ENCODE measurements at regions not wholly inside any gene's neighbourhood (a gene's known extent, or its start where the extent isn't known, plus 50 kb on each side); places are given as distances from the start of the nearest gene placed in this dataset.

GRCh38 chrX:861921-862320 lies 231.3 kb downstream of the SHOX start:
- H3K27me3 ChIP-seq (ENCODE audit: control insufficient read depth in 5 of 5, insufficient read depth in 4 of 5, low read length in 5 of 5): peaks cover 0 to 9% (median 0%) of the 10 kb centered on the region in 5 donors
- no peaks in the 10 kb centered on the region for H3K4me1 ChIP-seq (ENCODE audit: control insufficient read depth in 5 of 5, insufficient read depth in 5 of 5, low read length in 5 of 5)
- H3K36me3 ChIP-seq (ENCODE audit: control insufficient read depth in 5 of 5, insufficient read depth in 5 of 5, low read length in 5 of 5): no peaks in the 10 kb centered on the region
- no peak overlapping the region for H3K4me3 ChIP-seq (ENCODE audit: low read depth in 1 of 5, low read length in 5 of 5)
- peaks cover 0 to 8% (median 2%) of the 10 kb centered on the region in 5 donors for H3K9me3 ChIP-seq (ENCODE audit: control insufficient read depth in 5 of 5, low read length in 5 of 5)
- no peak overlapping the region for H3K9ac ChIP-seq (ENCODE audit: low read length in 5 of 5)
- no peak overlapping the region for H3K27ac ChIP-seq (ENCODE audit: low read depth, low read length)

GRCh38 chrX:861340-861890 lies 230.8 kb downstream of the SHOX start:
- Histone ChIP-seq H3K4me1 (ENCODE audit: control insufficient read depth in 5 of 5, insufficient read depth in 5 of 5, low read length in 5 of 5) (no peaks in the 10 kb centered on the region), H3K4me3 (ENCODE audit: low read depth in 1 of 5, low read length in 5 of 5) (no peak overlapping the region), H3K36me3 (ENCODE audit: control insufficient read depth in 5 of 5, insufficient read depth in 5 of 5, low read length in 5 of 5) (no peaks in the 10 kb centered on the region), H3K9ac (ENCODE audit: low read length in 5 of 5) (no peak overlapping the region), H3K27ac (ENCODE audit: low read depth, low read length) (no peak overlapping the region), H3K27me3 (ENCODE audit: control insufficient read depth in 5 of 5, insufficient read depth in 4 of 5, low read length in 5 of 5) (peaks cover 0 to 7% (median 0%) of the 10 kb centered on the region in 5 donors), H3K9me3 (ENCODE audit: control insufficient read depth in 5 of 5, low read length in 5 of 5) (peaks cover 0 to 8% (median 2%) of the 10 kb centered on the region in 5 donors)

GRCh38 chrX:859329-859728 lies 228.7 kb downstream of the SHOX start:
- Histone ChIP-seq H3K27me3 (ENCODE audit: control insufficient read depth in 5 of 5, insufficient read depth in 4 of 5, low read length in 5 of 5) (peaks cover 0 to 4% (median 0%) of the 10 kb centered on the region in 5 donors), H3K4me1 (ENCODE audit: control insufficient read depth in 5 of 5, insufficient read depth in 5 of 5, low read length in 5 of 5) (no peaks in the 10 kb centered on the region)

GRCh38 chrX:858542-859078 lies 228.0 kb downstream of the SHOX start:
- H3K36me3 ChIP-seq (ENCODE audit: control insufficient read depth in 5 of 5, insufficient read depth in 5 of 5, low read length in 5 of 5): no peaks in the 10 kb centered on the region
- no peak overlapping the region for H3K9ac ChIP-seq (ENCODE audit: low read length in 5 of 5)

More at GRCh38 chrX:859329-859728, 228.7 kb downstream of the SHOX start:
- Histone ChIP-seq H3K36me3 (ENCODE audit: control insufficient read depth in 5 of 5, insufficient read depth in 5 of 5, low read length in 5 of 5) (no peaks in the 10 kb centered on the region), H3K27ac (ENCODE audit: low read depth, low read length) (no peak overlapping the region), H3K9ac (ENCODE audit: low read length in 5 of 5) (no peak overlapping the region), H3K4me3 (ENCODE audit: low read depth in 1 of 5, low read length in 5 of 5) (no peak overlapping the region), H3K9me3 (ENCODE audit: control insufficient read depth in 5 of 5, low read length in 5 of 5) (peaks cover 0 to 8% (median 2%) of the 10 kb centered on the region in 5 donors)

GRCh38 chrX:857376-857775 lies 226.8 kb downstream of the SHOX start:
- no peak overlapping the region for H3K27ac ChIP-seq (ENCODE audit: low read depth, low read length)
- H3K4me1 ChIP-seq (ENCODE audit: control insufficient read depth in 5 of 5, insufficient read depth in 5 of 5, low read length in 5 of 5): no peaks in the 10 kb centered on the region
- H3K9me3 ChIP-seq (ENCODE audit: control insufficient read depth in 5 of 5, low read length in 5 of 5): peaks cover 0 to 8% (median 6%) of the 10 kb centered on the region in 5 donors

More at GRCh38 chrX:858542-859078, 228.0 kb downstream of the SHOX start:
- no peaks in the 10 kb centered on the region for H3K4me1 ChIP-seq (ENCODE audit: control insufficient read depth in 5 of 5, insufficient read depth in 5 of 5, low read length in 5 of 5)
- H3K4me3 ChIP-seq (ENCODE audit: low read depth in 1 of 5, low read length in 5 of 5): no peak overlapping the region
- H3K27me3 ChIP-seq (ENCODE audit: control insufficient read depth in 5 of 5, insufficient read depth in 4 of 5, low read length in 5 of 5): peaks cover 0 to 4% (median 0%) of the 10 kb centered on the region in 5 donors
- no peak overlapping the region for H3K27ac ChIP-seq (ENCODE audit: low read depth, low read length)
- peaks cover 0 to 8% (median 2%) of the 10 kb centered on the region in 5 donors for H3K9me3 ChIP-seq (ENCODE audit: control insufficient read depth in 5 of 5, low read length in 5 of 5)

GRCh38 chrX:856566-857290 lies 226.1 kb downstream of the SHOX start:
- Histone ChIP-seq H3K27ac (ENCODE audit: low read depth, low read length) (no peak overlapping the region), H3K27me3 (ENCODE audit: control insufficient read depth in 5 of 5, insufficient read depth in 4 of 5, low read length in 5 of 5) (peaks cover 0 to 4% (median 0%) of the 10 kb centered on the region in 5 donors), H3K36me3 (ENCODE audit: control insufficient read depth in 5 of 5, insufficient read depth in 5 of 5, low read length in 5 of 5) (no peaks in the 10 kb centered on the region)

More at GRCh38 chrX:857376-857775, 226.8 kb downstream of the SHOX start:
- Histone ChIP-seq H3K27me3 (ENCODE audit: control insufficient read depth in 5 of 5, insufficient read depth in 4 of 5, low read length in 5 of 5) (peaks cover 0 to 4% (median 0%) of the 10 kb centered on the region in 5 donors), H3K36me3 (ENCODE audit: control insufficient read depth in 5 of 5, insufficient read depth in 5 of 5, low read length in 5 of 5) (no peaks in the 10 kb centered on the region), H3K4me3 (ENCODE audit: low read depth in 1 of 5, low read length in 5 of 5) (no peak overlapping the region), H3K9ac (ENCODE audit: low read length in 5 of 5) (no peak overlapping the region)

GRCh38 chrX:853304-853703 lies 222.7 kb downstream of the SHOX start:
- Histone ChIP-seq H3K9ac (ENCODE audit: low read length in 5 of 5) (no peak overlapping the region), H3K4me3 (ENCODE audit: low read depth in 1 of 5, low read length in 5 of 5) (no peak overlapping the region), H3K4me1 (ENCODE audit: control insufficient read depth in 5 of 5, insufficient read depth in 5 of 5, low read length in 5 of 5) (no peaks in the 10 kb centered on the region), H3K36me3 (ENCODE audit: control insufficient read depth in 5 of 5, insufficient read depth in 5 of 5, low read length in 5 of 5) (no peaks in the 10 kb centered on the region), H3K27me3 (ENCODE audit: control insufficient read depth in 5 of 5, insufficient read depth in 4 of 5, low read length in 5 of 5) (peaks cover 0 to 8% (median 0%) of the 10 kb centered on the region in 5 donors), H3K27ac (ENCODE audit: low read depth, low read length) (no peak overlapping the region), H3K9me3 (ENCODE audit: control insufficient read depth in 5 of 5, low read length in 5 of 5) (peaks cover 0 to 6% (median 0%) of the 10 kb centered on the region in 5 donors)

More at GRCh38 chrX:856566-857290, 226.1 kb downstream of the SHOX start:
- Histone ChIP-seq H3K4me3 (ENCODE audit: low read depth in 1 of 5, low read length in 5 of 5) (no peak overlapping the region), H3K9ac (ENCODE audit: low read length in 5 of 5) (no peak overlapping the region), H3K9me3 (ENCODE audit: control insufficient read depth in 5 of 5, low read length in 5 of 5) (peaks cover 0 to 8% (median 6%) of the 10 kb centered on the region in 5 donors), H3K4me1 (ENCODE audit: control insufficient read depth in 5 of 5, insufficient read depth in 5 of 5, low read length in 5 of 5) (no peaks in the 10 kb centered on the region)

- Histone ChIP-seq H3K9me3 (ENCODE audit: control insufficient read depth in 5 of 5, low read length in 5 of 5) (peaks cover 0 to 4% (median 0%) of the 10 kb centered on the region in 5 donors), H3K36me3 (ENCODE audit: control insufficient read depth in 5 of 5, insufficient read depth in 5 of 5, low read length in 5 of 5) (no peaks in the 10 kb centered on the region), H3K4me3 (ENCODE audit: low read depth in 1 of 5, low read length in 5 of 5) (no peak overlapping the region), H3K4me1 (ENCODE audit: control insufficient read depth in 5 of 5, insufficient read depth in 5 of 5, low read length in 5 of 5) (no peaks in the 10 kb centered on the region), H3K27me3 (ENCODE audit: control insufficient read depth in 5 of 5, insufficient read depth in 4 of 5, low read length in 5 of 5) (peaks cover 0 to 8% (median 0%) of the 10 kb centered on the region in 5 donors), H3K9ac (ENCODE audit: low read length in 5 of 5) (no peak overlapping the region), H3K27ac (ENCODE audit: low read depth, low read length) (no peak overlapping the region)
Measured at GRCh38 chrX:850471-850916, 219.9 kb downstream of the SHOX start.

GRCh38 chrX:848386-848785 lies 217.8 kb downstream of the SHOX start:
- no peak overlapping the region for H3K27ac ChIP-seq (ENCODE audit: low read depth, low read length)
- no peak overlapping the region for H3K4me3 ChIP-seq (ENCODE audit: low read depth in 1 of 5, low read length in 5 of 5)
- H3K4me1 ChIP-seq (ENCODE audit: control insufficient read depth in 5 of 5, insufficient read depth in 5 of 5, low read length in 5 of 5): no peaks in the 10 kb centered on the region
- H3K27me3 ChIP-seq (ENCODE audit: control insufficient read depth in 5 of 5, insufficient read depth in 4 of 5, low read length in 5 of 5): peaks cover 0 to 8% (median 0%) of the 10 kb centered on the region in 5 donors
- H3K9ac ChIP-seq (ENCODE audit: low read length in 5 of 5): no peak overlapping the region
- H3K36me3 ChIP-seq (ENCODE audit: control insufficient read depth in 5 of 5, insufficient read depth in 5 of 5, low read length in 5 of 5): no peaks in the 10 kb centered on the region
- H3K9me3 ChIP-seq (ENCODE audit: control insufficient read depth in 5 of 5, low read length in 5 of 5): peaks cover 0 to 3% (median 0%) of the 10 kb centered on the region in 5 donors

GRCh38 chrX:843306-843705 lies 212.7 kb downstream of the SHOX start:
- H3K9me3 ChIP-seq (ENCODE audit: control insufficient read depth in 5 of 5, low read length in 5 of 5): no peaks in the 10 kb centered on the region
- no peak overlapping the region for H3K4me3 ChIP-seq (ENCODE audit: low read depth in 1 of 5, low read length in 5 of 5)
- no peak overlapping the region for H3K9ac ChIP-seq (ENCODE audit: low read length in 5 of 5)
- H3K27ac ChIP-seq (ENCODE audit: low read depth, low read length): no peak overlapping the region
- no peaks in the 10 kb centered on the region for H3K36me3 ChIP-seq (ENCODE audit: control insufficient read depth in 5 of 5, insufficient read depth in 5 of 5, low read length in 5 of 5)
- H3K27me3 ChIP-seq (ENCODE audit: control insufficient read depth in 5 of 5, insufficient read depth in 4 of 5, low read length in 5 of 5): peaks cover 0 to 2% (median 0%) of the 10 kb centered on the region in 5 donors
- no peaks in the 10 kb centered on the region for H3K4me1 ChIP-seq (ENCODE audit: control insufficient read depth in 5 of 5, insufficient read depth in 5 of 5, low read length in 5 of 5)

All from subcutaneous abdominal adipose tissue (tissue), 5 donors.